ENCODE measurements at regions not wholly inside any gene's neighbourhood (a gene's known extent, or its start where the extent isn't known, plus 50 kb on each side); places are given as distances from the start of the nearest gene placed in this dataset.

GRCh38 chr4:8790749-8791148 lies 80.9 kb downstream of the HMX1 start:
- TF ChIP-seq, protein P1, sequence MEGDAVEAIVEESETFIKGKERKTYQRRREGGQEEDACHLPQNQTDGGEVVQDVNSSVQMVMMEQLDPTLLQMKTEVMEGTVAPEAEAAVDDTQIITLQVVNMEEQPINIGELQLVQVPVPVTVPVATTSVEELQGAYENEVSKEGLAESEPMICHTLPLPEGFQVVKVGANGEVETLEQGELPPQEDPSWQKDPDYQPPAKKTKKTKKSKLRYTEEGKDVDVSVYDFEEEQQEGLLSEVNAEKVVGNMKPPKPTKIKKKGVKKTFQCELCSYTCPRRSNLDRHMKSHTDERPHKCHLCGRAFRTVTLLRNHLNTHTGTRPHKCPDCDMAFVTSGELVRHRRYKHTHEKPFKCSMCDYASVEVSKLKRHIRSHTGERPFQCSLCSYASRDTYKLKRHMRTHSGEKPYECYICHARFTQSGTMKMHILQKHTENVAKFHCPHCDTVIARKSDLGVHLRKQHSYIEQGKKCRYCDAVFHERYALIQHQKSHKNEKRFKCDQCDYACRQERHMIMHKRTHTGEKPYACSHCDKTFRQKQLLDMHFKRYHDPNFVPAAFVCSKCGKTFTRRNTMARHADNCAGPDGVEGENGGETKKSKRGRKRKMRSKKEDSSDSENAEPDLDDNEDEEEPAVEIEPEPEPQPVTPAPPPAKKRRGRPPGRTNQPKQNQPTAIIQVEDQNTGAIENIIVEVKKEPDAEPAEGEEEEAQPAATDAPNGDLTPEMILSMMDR (IDR thresholded peaks at IDR 0.05) = no peak
- no peak for TF ChIP-seq ZFX (IDR thresholded peaks at IDR 0.05; ENCODE audit: borderline replicate concordance)
